Peyer's patch (tissue), 4 donors: ENCODE measurements at regions not wholly inside any gene's neighbourhood (a gene's known extent, or its start where the extent isn't known, plus 50 kb on each side); places are given as distances from the start of the nearest gene placed in this dataset.

Source experiments
- DNase-seq, 3 donors: peaks; one replicate each; pipeline ENCODE4 v3.0.0-alpha.2; 2017 to 2019
- H3K27ac ChIP-seq, 4 donors: fragments of 200-600 bp; sonication (generic); one replicate each; pipeline ENCODE4 v1.5.1; 2016 to 2019
- H3K27me3 ChIP-seq, 2 donors: fragments of 200-600 bp; sonication (generic); one replicate each; pipeline ENCODE4 v1.5.1; 2019
- H3K36me3 ChIP-seq, 3 donors: fragments of 200-600 bp; sonication (generic); one replicate each; pipeline ENCODE4 v1.5.1; 2016 to 2019
- H3K4me1 ChIP-seq, 4 donors: fragments of 200-600 bp; sonication (generic); one replicate each; pipeline ENCODE4 v1.5.1; 2016 to 2019
- H3K4me3 ChIP-seq, 4 donors: fragments of 200-600 bp; sonication (generic); 1 replicate in 3 of 4; 2 replicates in 1 of 4; pipeline ENCODE4 v1.5.1; 2016 to 2019; ENCODE audit warnings: mild to moderate bottlenecking in 1 of 4
- H3K9me3 ChIP-seq, 4 donors: fragments of 200-600 bp; sonication (generic); one replicate each; pipeline ENCODE4 v1.5.1; 2016 to 2019; ENCODE audit warnings: mild to moderate bottlenecking in 1 of 4
- CTCF ChIP-seq, 6 experiments: fragments of 450-650 bp in 4 of 6; fragments of 200-600 bp in 2 of 6; sonication (generic) in 1 of 6; IDR thresholded peaks; one replicate each; pipeline ENCODE4 v1.5.1; 2017 to 2019; ENCODE audit warnings: antibody characterized with exemption in 6 of 6, mild to moderate bottlenecking in 3 of 6, moderate library complexity in 1 of 6
- POLR2A ChIP-seq, 2 donors: fragments of 450-650 bp; IDR thresholded peaks; one replicate each; pipeline ENCODE4 v1.5.1; 2017; ENCODE audit warnings: antibody characterized with exemption in 2 of 2, mild to moderate bottlenecking in 2 of 2, moderate library complexity in 2 of 2

- no peak overlapping the region for H3K4me3 ChIP-seq
- TF ChIP-seq CTCF (IDR thresholded peaks at IDR 0.05), result no peak
- no peak for TF ChIP-seq POLR2A (IDR thresholded peaks at IDR 0.05)
- H3K27me3 ChIP-seq, result no peaks in the 10 kb centered on the region
- H3K27ac ChIP-seq, result no peak overlapping the region
- no peaks in the 10 kb centered on the region for H3K4me1 ChIP-seq
- no peaks in the 10 kb centered on the region for H3K36me3 ChIP-seq
- DNase-seq, result no peak
- no peaks in the 10 kb centered on the region for H3K9me3 ChIP-seq
These were observed 292.1 kb upstream of the HSF2 start for GRCh38 chr6:122107256-122107852.

GRCh38 chr6:122109075-122109474 lies 290.4 kb upstream of the HSF2 start:
- H3K27me3 ChIP-seq, result no peaks in the 10 kb centered on the region
- no peaks in the 10 kb centered on the region for H3K4me1 ChIP-seq
- H3K36me3 ChIP-seq, result no peaks in the 10 kb centered on the region
- H3K27ac ChIP-seq, result no peak overlapping the region
- TF ChIP-seq POLR2A (IDR thresholded peaks at IDR 0.05) (no peak), CTCF (IDR thresholded peaks at IDR 0.05) (no peak)
- H3K4me3 ChIP-seq, result no peak overlapping the region
- DNase-seq, result no peak
- no peaks in the 10 kb centered on the region for H3K9me3 ChIP-seq

- Histone ChIP-seq H3K36me3 (no peaks in the 10 kb centered on the region), H3K4me1 (no peaks in the 10 kb centered on the region), H3K27ac (no peak overlapping the region), H3K4me3 (no peak overlapping the region), H3K27me3 (no peaks in the 10 kb centered on the region), H3K9me3 (no peaks in the 10 kb centered on the region)
- no peak for TF ChIP-seq POLR2A (IDR thresholded peaks at IDR 0.05)
- TF ChIP-seq CTCF (IDR thresholded peaks at IDR 0.05), result no peak
- DNase-seq, result no peak
These were observed 284.7 kb upstream of the HSF2 start for GRCh38 chr6:122114717-122115116.

GRCh38 chr6:122116119-122116834 lies 283.2 kb upstream of the HSF2 start:
- H3K9me3 ChIP-seq, result no peaks in the 10 kb centered on the region
- no peaks in the 10 kb centered on the region for H3K4me1 ChIP-seq
- no peaks in the 10 kb centered on the region for H3K27me3 ChIP-seq
- H3K36me3 ChIP-seq, result no peaks in the 10 kb centered on the region
- DNase-seq, result no peak
- no peak overlapping the region for H3K27ac ChIP-seq
- H3K4me3 ChIP-seq, result no peak overlapping the region
- TF ChIP-seq POLR2A (IDR thresholded peaks at IDR 0.05), result no peak
- no peak for TF ChIP-seq CTCF (IDR thresholded peaks at IDR 0.05)

- Histone ChIP-seq H3K4me3 (no peak overlapping the region), H3K36me3 (no peaks in the 10 kb centered on the region), H3K9me3 (no peaks in the 10 kb centered on the region), H3K27ac (no peak overlapping the region), H3K4me1 (no peaks in the 10 kb centered on the region), H3K27me3 (no peaks in the 10 kb centered on the region)
- DNase-seq, result no peak
- no peak for TF ChIP-seq CTCF (IDR thresholded peaks at IDR 0.05)
- TF ChIP-seq POLR2A (IDR thresholded peaks at IDR 0.05), result no peak
These were observed 282.4 kb upstream of the HSF2 start for GRCh38 chr6:122116835-122117627.
